AG04450 (cell line): ENCODE measurements at regions not wholly inside any gene's neighbourhood (a gene's known extent, or its start where the extent isn't known, plus 50 kb on each side); places are given as distances from the start of the nearest gene placed in this dataset.
"Not testable (repeated sequence)": the region's sequence is repeated elsewhere in the genome, so short reads cannot be mapped to it uniquely, and the experiment has no call there.

ENCODE experiments used
- CTCF ChIA-PET: fragments of 300-600, 350-600 bp; formaldehyde crosslinking; extraction: SDS; loops from one replicate; lab custom pipeline; 2022; ENCODE audit warnings: antibody characterized with exemption, inconsistent platforms; lab: Charles Lee
- POLR2A ChIA-PET: fragments of 350-600 bp; formaldehyde crosslinking; extraction: SDS; loops from one replicate; lab custom pipeline; 2021; ENCODE audit warnings: antibody characterized with exemption, inconsistent platforms; lab: Yijun Ruan, JAX
- DNase-seq: peaks from one replicate; pipeline ENCODE4 v3.0.0-alpha.2; 2011; ENCODE audit warnings: low read depth, low spot score
- H3K27ac ChIP-seq: one replicate; pipeline ENCODE4 v1.5.1; 2012; ENCODE audit warnings: low read depth, low read length, control low read depth
- H3K27me3 ChIP-seq: one replicate; pipeline ENCODE4 v1.6.0; 2012; ENCODE audit warnings: low read length; ENCODE audit not compliant: control insufficient read depth, insufficient read depth
- H3K4me3 ChIP-seq: 2 replicates; pipeline ENCODE4 v1.5.1; 2011; ENCODE audit warnings: mild to moderate bottlenecking, low read depth, low read length, control low read depth
- H3K9me3 ChIP-seq: 2 replicates; pipeline ENCODE4 v1.5.1; 2012; ENCODE audit warnings: low read length; ENCODE audit not compliant: control insufficient read depth, insufficient read depth
- CTCF ChIP-seq: IDR thresholded peaks from 2 replicates; pipeline ENCODE4 v1.5.1; 2011; ENCODE audit warnings: low read depth, low read length, control low read depth, inconsistent platforms

- ChIA-PET POLR2A (no interaction called here), CTCF (interaction anchor here (0.7 to 2.1 kb wide), 9 partner anchors 11 to 1543 kb away, joined by 3 to 8 read pairs (median 4); no protein-coding TSS in a partner anchor)
- no peaks in the 10 kb centered on the region for H3K9me3 ChIP-seq
- TF ChIP-seq CTCF: peak; percentile 51
- H3K4me3 ChIP-seq: no peak overlapping the region
- DNase-seq: no peak
- H3K27me3 ChIP-seq: no peaks in the 10 kb centered on the region
- H3K27ac ChIP-seq: no peak overlapping the region
Measured at GRCh38 chr4:15197005-15197404, 194.7 kb downstream of the CPEB2 start.

- CTCF ChIA-PET: interaction anchor here (0.6 to 2.1 kb wide), 9 partner anchors 12 to 1544 kb away, joined by 3 to 8 read pairs (median 4); no protein-coding TSS in a partner anchor
- TF ChIP-seq CTCF: no peak
- Histone ChIP-seq H3K27ac (no peak overlapping the region), H3K4me3 (no peak overlapping the region), H3K27me3 (no peaks in the 10 kb centered on the region), H3K9me3 (no peaks in the 10 kb centered on the region)
- DNase-seq: no peak
- POLR2A ChIA-PET: no interaction called here
Measured at GRCh38 chr4:15198070-15198727, 195.9 kb downstream of the CPEB2 start.

GRCh38 chr4:15201782-15202181, 199.5 kb downstream of the CPEB2 start:
- CTCF ChIA-PET: no interaction called here
- TF ChIP-seq CTCF: no peak
- H3K4me3 ChIP-seq: no peak overlapping the region
- peaks cover 3% of the 10 kb centered on the region; the same call in 1 of the 2 replicates for H3K9me3 ChIP-seq
- H3K27ac ChIP-seq: no peak overlapping the region
- POLR2A ChIA-PET: no interaction called here
- H3K27me3 ChIP-seq: peaks cover 2% of the 10 kb centered on the region
- no peak for DNase-seq

GRCh38 chr4:15202481-15202880, 200.2 kb downstream of the CPEB2 start:
- ChIA-PET CTCF (no interaction called here), POLR2A (no interaction called here)
- Histone ChIP-seq H3K27me3 (peaks cover 2% of the 10 kb centered on the region), H3K9me3 (peaks cover 5% of the 10 kb centered on the region; the same call in 1 of the 2 replicates), H3K27ac (no peak overlapping the region), H3K4me3 (no peak overlapping the region)
- DNase-seq: no peak
- no peak for TF ChIP-seq CTCF

GRCh38 chr4:15206526-15206925, 204.2 kb downstream of the CPEB2 start:
- CTCF ChIA-PET, H3K4me3 ChIP-seq, DNase-seq, POLR2A ChIA-PET, H3K9me3 ChIP-seq, H3K27me3 ChIP-seq, H3K27ac ChIP-seq: not testable (repeated sequence)
